Activated CD8-positive, alpha-beta T cell treated with anti-CD3 and anti-CD28 coated beads for 36 hours (primary cell): ENCODE measurements at regions not wholly inside any gene's neighbourhood (a gene's known extent, or its start where the extent isn't known, plus 50 kb on each side); places are given as distances from the start of the nearest gene placed in this dataset.

ENCODE experiments used
- ATAC-seq: fragments of 200-7000 bp; cut with Tn5 transposase; one replicate; pipeline ENCODE4 v1.10.0; 2021; ENCODE audit warnings: mild to moderate bottlenecking, moderate library complexity
- CTCF ChIA-PET: fragments of 350-600 bp; sonication (Branson Sonifier 250); formaldehyde crosslinking; loops from one replicate; lab custom pipeline; 2021; ENCODE audit warnings: antibody characterized with exemption; lab: Charles Lee
- POLR2A ChIA-PET: fragments of 350-600 bp; sonication (Branson Sonifier 250); formaldehyde crosslinking; loops from one replicate; lab custom pipeline; 2021; ENCODE audit warnings: antibody characterized with exemption; lab: Charles Lee
- DNase-seq: peaks from one replicate; pipeline ENCODE4 v3.0.0-alpha.2; 2020
- H3K27ac Mint-ChIP-seq: one replicate; pipeline ENCODE4 v1.8.0; 2021; ENCODE audit warnings: mild to moderate bottlenecking, mixed read lengths
- H3K27me3 Mint-ChIP-seq: one replicate; pipeline ENCODE4 v1.8.0; 2021; ENCODE audit warnings: mixed read lengths
- H3K36me3 Mint-ChIP-seq: one replicate; pipeline ENCODE4 v1.8.0; 2021; ENCODE audit warnings: low read depth, mixed read lengths
- H3K4me1 Mint-ChIP-seq: one replicate; pipeline ENCODE4 v1.8.0; 2021; ENCODE audit warnings: low read depth, mixed read lengths
- H3K4me3 Mint-ChIP-seq: one replicate; pipeline ENCODE4 v1.8.0; 2021; ENCODE audit warnings: mild to moderate bottlenecking, moderate library complexity, mixed read lengths
- H3K9me3 Mint-ChIP-seq: one replicate; pipeline ENCODE4 v1.8.0; 2021; ENCODE audit warnings: mixed read lengths
- intact Hi-C: fragments of 100-400 bp; cut with micrococcal nuclease; formaldehyde crosslinking; loops from one replicate; pipeline ENCODE4 v1.10.0; 2022
- TF ChIP-seq, protein P1 (sequence below): fragments of 200-600 bp; IDR thresholded peaks from one replicate; pipeline ENCODE4 v1.8.0; 2022; ENCODE audit warnings: antibody characterized with exemption, mild to moderate bottlenecking

DNA sequence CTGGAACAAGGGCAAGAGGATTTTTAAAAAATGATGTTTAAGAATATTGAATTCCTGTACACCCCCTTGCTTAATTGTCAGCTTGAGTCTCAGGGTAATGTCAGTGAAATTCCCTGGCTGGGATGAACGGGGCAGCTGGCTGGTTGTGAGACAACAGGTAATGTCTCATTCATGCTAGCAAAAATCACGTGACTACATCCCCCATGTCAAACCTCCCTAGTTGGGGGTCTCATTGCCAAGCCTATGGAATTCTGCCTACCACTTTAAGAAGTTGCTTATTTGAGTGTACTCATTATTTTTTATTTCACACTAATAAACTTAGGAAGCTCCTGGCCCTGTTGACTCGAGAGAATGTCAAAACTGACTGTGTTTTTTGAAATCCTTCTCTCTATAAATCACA lies 218.3 kb downstream of the ICOS start:
- POLR2A ChIA-PET: no interaction called here
- Mint-ChIP-seq H3K36me3 (no peaks in the 10 kb centered on the region), H3K27me3 (peaks cover 9% of the 10 kb centered on the region), H3K4me3 (no peak overlapping the region), H3K4me1 (no peaks in the 10 kb centered on the region), H3K9me3 (peaks cover 3% of the 10 kb centered on the region), H3K27ac (no peak overlapping the region)
- CTCF ChIA-PET: interaction anchor here (1.5 kb wide), 1 partner anchor 9 kb away, joined by 4 read pairs; no protein-coding TSS in a partner anchor
- intact Hi-C loops: no loop called here
- DNase-seq: no peak
- ATAC-seq: no peak
- TF ChIP-seq, protein P1, sequence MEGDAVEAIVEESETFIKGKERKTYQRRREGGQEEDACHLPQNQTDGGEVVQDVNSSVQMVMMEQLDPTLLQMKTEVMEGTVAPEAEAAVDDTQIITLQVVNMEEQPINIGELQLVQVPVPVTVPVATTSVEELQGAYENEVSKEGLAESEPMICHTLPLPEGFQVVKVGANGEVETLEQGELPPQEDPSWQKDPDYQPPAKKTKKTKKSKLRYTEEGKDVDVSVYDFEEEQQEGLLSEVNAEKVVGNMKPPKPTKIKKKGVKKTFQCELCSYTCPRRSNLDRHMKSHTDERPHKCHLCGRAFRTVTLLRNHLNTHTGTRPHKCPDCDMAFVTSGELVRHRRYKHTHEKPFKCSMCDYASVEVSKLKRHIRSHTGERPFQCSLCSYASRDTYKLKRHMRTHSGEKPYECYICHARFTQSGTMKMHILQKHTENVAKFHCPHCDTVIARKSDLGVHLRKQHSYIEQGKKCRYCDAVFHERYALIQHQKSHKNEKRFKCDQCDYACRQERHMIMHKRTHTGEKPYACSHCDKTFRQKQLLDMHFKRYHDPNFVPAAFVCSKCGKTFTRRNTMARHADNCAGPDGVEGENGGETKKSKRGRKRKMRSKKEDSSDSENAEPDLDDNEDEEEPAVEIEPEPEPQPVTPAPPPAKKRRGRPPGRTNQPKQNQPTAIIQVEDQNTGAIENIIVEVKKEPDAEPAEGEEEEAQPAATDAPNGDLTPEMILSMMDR: no peak

DNA sequence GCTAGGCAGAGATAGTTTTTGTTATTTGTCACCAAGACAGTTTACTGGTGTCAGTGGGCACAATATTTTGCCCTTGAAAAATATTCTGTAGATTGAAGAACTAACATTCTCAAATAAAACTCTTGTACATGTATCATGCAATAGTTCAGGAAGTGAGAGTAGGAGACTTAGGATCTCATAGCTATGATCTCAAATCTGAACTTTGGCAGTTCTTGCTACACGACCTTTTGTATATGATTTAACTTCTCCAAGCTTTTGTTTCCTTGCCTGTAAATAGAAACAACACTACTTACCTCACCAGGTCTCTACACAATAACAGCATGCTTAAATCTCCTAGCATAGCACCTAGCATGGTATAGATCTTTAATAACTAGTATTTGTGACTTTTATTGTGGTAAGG lies 219.9 kb downstream of the ICOS start:
- no peak for DNase-seq
- CTCF ChIA-PET: interaction anchor here (0.8 to 1.1 kb wide), 2 partner anchors 14 to 21 kb away, joined by 3 read pairs; no protein-coding TSS in a partner anchor

DNA sequence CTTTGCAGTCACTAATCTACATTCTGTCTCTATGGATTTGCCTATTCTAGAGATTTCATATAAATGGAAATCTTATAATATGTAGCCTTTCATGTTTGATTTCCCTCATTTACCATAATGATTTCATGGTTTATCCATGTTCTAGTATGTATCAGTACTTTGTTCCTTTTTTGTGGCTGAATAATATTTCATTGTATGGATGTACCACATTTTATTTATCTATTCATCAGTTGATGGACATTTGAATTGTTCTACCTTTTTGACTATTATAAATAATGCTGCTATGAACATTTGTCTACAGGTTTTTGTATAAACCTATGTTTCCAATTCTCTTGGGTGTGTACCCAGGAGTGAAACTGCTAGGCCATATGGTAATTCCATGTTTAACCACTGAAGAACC lies 221.1 kb downstream of the ICOS start:
- DNase-seq: no peak
- Mint-ChIP-seq H3K9me3 (peaks cover 3% of the 10 kb centered on the region), H3K27me3 (peaks cover 4% of the 10 kb centered on the region), H3K4me1 (no peaks in the 10 kb centered on the region), H3K36me3 (no peaks in the 10 kb centered on the region), H3K4me3 (no peak overlapping the region), H3K27ac (no peak overlapping the region)
- intact Hi-C loops: no loop called here
- POLR2A ChIA-PET: no interaction called here
- CTCF ChIA-PET: no interaction called here
- TF ChIP-seq, protein P1: no peak
- no peak for ATAC-seq

More for the DNA sequence above, 219.9 kb downstream of the ICOS start:
- no peaks in the 10 kb centered on the region for H3K36me3 Mint-ChIP-seq
- H3K27ac Mint-ChIP-seq: no peak overlapping the region
- intact Hi-C loops: no loop called here
- H3K27me3 Mint-ChIP-seq: peaks cover 4% of the 10 kb centered on the region
- H3K4me1 Mint-ChIP-seq: no peaks in the 10 kb centered on the region
- no peak overlapping the region for H3K4me3 Mint-ChIP-seq
- ATAC-seq: no peak
- POLR2A ChIA-PET: no interaction called here
- TF ChIP-seq, protein P1: no peak
- H3K9me3 Mint-ChIP-seq: peaks cover 3% of the 10 kb centered on the region

DNA sequence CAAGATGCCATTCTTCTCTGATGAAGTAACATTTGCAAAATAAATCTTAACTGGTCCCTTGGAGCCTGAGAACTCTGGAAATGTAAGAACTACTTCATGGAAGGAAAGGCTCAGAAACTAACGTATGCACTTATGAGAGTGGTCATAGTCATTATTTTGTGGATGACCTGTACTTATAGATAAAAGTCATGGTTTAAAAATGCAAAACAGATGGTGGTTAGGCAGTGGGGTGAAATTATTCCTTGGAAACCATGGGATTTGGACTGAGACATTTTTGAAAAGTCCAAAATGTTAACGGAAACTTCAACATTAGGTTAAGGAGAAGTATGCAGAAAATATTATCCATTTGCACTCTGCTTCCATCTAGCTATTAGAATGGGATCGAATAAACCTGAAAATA lies 223.0 kb downstream of the ICOS start:
- Mint-ChIP-seq H3K9me3 (peaks cover 3% of the 10 kb centered on the region), H3K4me1 (no peaks in the 10 kb centered on the region), H3K36me3 (no peaks in the 10 kb centered on the region), H3K27me3 (peaks cover 4% of the 10 kb centered on the region), H3K4me3 (no peak overlapping the region), H3K27ac (no peak overlapping the region)
- POLR2A ChIA-PET: no interaction called here
- intact Hi-C loops: no loop called here
- CTCF ChIA-PET: interaction anchor here (0.7 to 2.6 kb wide), 2 partner anchors 15 to 134 kb away, joined by 3 to 10 read pairs; no protein-coding TSS in a partner anchor
- ATAC-seq: no peak
- no peak for DNase-seq
- TF ChIP-seq, protein P1: no peak

DNA sequence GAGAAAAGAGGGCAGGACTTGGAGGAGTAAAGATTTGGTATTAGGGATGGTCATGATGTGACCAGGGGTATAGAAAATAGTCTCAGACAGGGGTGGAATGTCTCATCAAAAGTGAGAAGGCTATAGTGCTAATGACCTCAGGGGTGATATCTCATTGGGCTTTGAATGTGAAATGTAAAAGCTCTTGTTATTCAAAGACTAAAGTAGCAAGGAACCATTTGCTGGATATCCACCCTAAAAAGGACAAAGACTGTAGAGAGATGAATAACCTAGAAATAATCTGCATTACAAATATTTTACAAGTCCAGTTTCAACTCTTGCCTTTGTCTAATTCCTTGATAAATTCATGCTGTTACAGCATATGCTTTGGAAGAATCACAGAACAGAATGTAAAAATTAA lies 224.4 kb downstream of the ICOS start:
- H3K27ac Mint-ChIP-seq: no peak overlapping the region
- POLR2A ChIA-PET: no interaction called here
- intact Hi-C loops: no loop called here
- peaks cover 4% of the 10 kb centered on the region for H3K27me3 Mint-ChIP-seq
- H3K4me3 Mint-ChIP-seq: no peak overlapping the region
- no peaks in the 10 kb centered on the region for H3K36me3 Mint-ChIP-seq
- H3K9me3 Mint-ChIP-seq: peaks cover 3% of the 10 kb centered on the region
- ATAC-seq: no peak
- H3K4me1 Mint-ChIP-seq: no peaks in the 10 kb centered on the region
- CTCF ChIA-PET: interaction anchor here (0.8 to 3.3 kb wide), 4 partner anchors 16 to 88 kb away, joined by 4 to 14 read pairs (median 8); no protein-coding TSS in a partner anchor
- TF ChIP-seq, protein P1: no peak
- DNase-seq: no peak
